ENCODE measurements at regions not wholly inside any gene's neighbourhood (a gene's known extent, or its start where the extent isn't known, plus 50 kb on each side); places are given as distances from the start of the nearest gene placed in this dataset.

GRCh38 chr13:109883181-109884180 is 97.1 kb upstream of the IRS2 start:
- no peak for DNase-seq (ENCODE audit: low read depth)

GRCh38 chr13:109881961-109882558 is 95.7 kb upstream of the IRS2 start:
- DNase-seq (ENCODE audit: low read depth), result no peak

GRCh38 chr13:109881347-109881725 is 95.0 kb upstream of the IRS2 start:
- no peak for DNase-seq (ENCODE audit: low read depth)

GRCh38 chr13:109880371-109881346 is 94.3 kb upstream of the IRS2 start:
- no peak for DNase-seq (ENCODE audit: low read depth)

GRCh38 chr13:109879338-109879737 is 93.0 kb upstream of the IRS2 start:
- DNase-seq (ENCODE audit: low read depth), result no peak

- DNase-seq (ENCODE audit: low read depth), result no peak
Observed at GRCh38 chr13:109877809-109878208, 91.4 kb upstream of the IRS2 start.

- no peak for DNase-seq (ENCODE audit: low read depth)
Observed at GRCh38 chr13:109875746-109876145, 89.4 kb upstream of the IRS2 start.

GRCh38 chr13:109874484-109875454 is 88.4 kb upstream of the IRS2 start:
- DNase-seq (ENCODE audit: low read depth), result no peak

- DNase-seq (ENCODE audit: low read depth), result no peak
Observed at GRCh38 chr13:109873351-109874123, 87.2 kb upstream of the IRS2 start.

GRCh38 chr13:109872864-109873263 is 86.5 kb upstream of the IRS2 start:
- DNase-seq (ENCODE audit: low read depth), result no peak

GRCh38 chr13:109870696-109871370 is 84.5 kb upstream of the IRS2 start:
- DNase-seq (ENCODE audit: low read depth), result no peak

- no peak for DNase-seq (ENCODE audit: low read depth)
Observed at GRCh38 chr13:109870274-109870673, 83.9 kb upstream of the IRS2 start.

GRCh38 chr13:109869312-109870237 is 83.2 kb upstream of the IRS2 start:
- no peak for DNase-seq (ENCODE audit: low read depth)

- no peak for DNase-seq (ENCODE audit: low read depth)
Observed at GRCh38 chr13:109868578-109869311, 82.4 kb upstream of the IRS2 start.

- DNase-seq (ENCODE audit: low read depth), result no peak
Observed at GRCh38 chr13:109867766-109868165, 81.4 kb upstream of the IRS2 start.

- no peak for DNase-seq (ENCODE audit: low read depth)
Observed at GRCh38 chr13:109862627-109863026, 76.2 kb upstream of the IRS2 start.

- DNase-seq (ENCODE audit: low read depth), result no peak
Observed at GRCh38 chr13:109859898-109860297, 73.5 kb upstream of the IRS2 start.
